ENCODE measurements at regions not wholly inside any gene's neighbourhood (a gene's known extent, or its start where the extent isn't known, plus 50 kb on each side); places are given as distances from the start of the nearest gene placed in this dataset.

- DNase-seq (ENCODE audit: low read depth), result no peak
- TF ChIP-seq CTCF (IDR thresholded peaks at IDR 0.05; ENCODE audit: low read depth, low read length, missing control alignments), result no peak
- H3K4me3 ChIP-seq (ENCODE audit: low read depth, low read length), result no peak overlapping the region
These were observed 559.5 kb upstream of the GCFC2 start for GRCh38 chr2:76270096-76270710.

GRCh38 chr2:76268902-76269620 is 558.3 kb upstream of the GCFC2 start:
- no peak for TF ChIP-seq CTCF (IDR thresholded peaks at IDR 0.05; ENCODE audit: low read depth, low read length, missing control alignments)
- H3K4me3 ChIP-seq (ENCODE audit: low read depth, low read length), result no peak overlapping the region
- no peak for DNase-seq (ENCODE audit: low read depth)

- no peak for DNase-seq (ENCODE audit: low read depth)
- TF ChIP-seq CTCF (IDR thresholded peaks at IDR 0.05; ENCODE audit: low read depth, low read length, missing control alignments), result no peak
- H3K4me3 ChIP-seq (ENCODE audit: low read depth, low read length), result no peak overlapping the region
These were observed 557.8 kb upstream of the GCFC2 start for GRCh38 chr2:76268484-76268883.

GRCh38 chr2:76257802-76258201 is 547.1 kb upstream of the GCFC2 start:
- TF ChIP-seq CTCF (IDR thresholded peaks at IDR 0.05; ENCODE audit: low read depth, low read length, missing control alignments), result no peak
- no peak overlapping the region for H3K4me3 ChIP-seq (ENCODE audit: low read depth, low read length)
- DNase-seq (ENCODE audit: low read depth), result no peak

GRCh38 chr2:76256458-76257088 is 545.9 kb upstream of the GCFC2 start:
- H3K4me3 ChIP-seq (ENCODE audit: low read depth, low read length), result no peak overlapping the region
- no peak for TF ChIP-seq CTCF (IDR thresholded peaks at IDR 0.05; ENCODE audit: low read depth, low read length, missing control alignments)
- DNase-seq (ENCODE audit: low read depth), result no peak

- H3K4me3 ChIP-seq (ENCODE audit: low read depth, low read length), result no peak overlapping the region
- no peak for TF ChIP-seq CTCF (IDR thresholded peaks at IDR 0.05; ENCODE audit: low read depth, low read length, missing control alignments)
- no peak for DNase-seq (ENCODE audit: low read depth)
These were observed 542.0 kb upstream of the GCFC2 start for GRCh38 chr2:76252704-76253103.
